Nephron progenitor cell (in vitro differentiated cells): ENCODE measurements at regions not wholly inside any gene's neighbourhood (a gene's known extent, or its start where the extent isn't known, plus 50 kb on each side); places are given as distances from the start of the nearest gene placed in this dataset.
"Not testable (repeated sequence)": the region's sequence is repeated elsewhere in the genome, so short reads cannot be mapped to it uniquely, and the experiment has no call there.

ENCODE experiments used
- DNase-seq: peaks from one replicate; pipeline ENCODE4 v3.0.0; 2021
- H3K27ac Mint-ChIP-seq: 2 replicates; pipeline ENCODE4 v1.8.0; 2021; ENCODE audit warnings: mild to moderate bottlenecking, moderate library complexity, mixed read lengths
- H3K27me3 Mint-ChIP-seq: 2 replicates; pipeline ENCODE4 v1.8.0; 2021; ENCODE audit warnings: mild to moderate bottlenecking, low read depth, mixed read lengths; ENCODE audit not compliant: poor library complexity
- H3K36me3 Mint-ChIP-seq: 2 replicates; pipeline ENCODE4 v1.8.0; 2021; ENCODE audit warnings: low read depth, mixed read lengths
- H3K4me1 Mint-ChIP-seq: 2 replicates; pipeline ENCODE4 v1.8.0; 2021; ENCODE audit warnings: mixed read lengths
- H3K4me3 Mint-ChIP-seq: 2 replicates; pipeline ENCODE4 v1.8.0; 2021; ENCODE audit warnings: mild to moderate bottlenecking, moderate library complexity, mixed read lengths
- H3K9me3 Mint-ChIP-seq: 2 replicates; pipeline ENCODE4 v1.8.0; 2021; ENCODE audit warnings: mild to moderate bottlenecking, moderate library complexity, mixed read lengths
- CTCF ChIP-seq: fragments of 200-600 bp; sonication (generic); IDR thresholded peaks from 2 replicates; pipeline ENCODE4 v1.5.0; 2021; ENCODE audit warnings: antibody characterized with exemption

GRCh38 chr20:12554426-12554825, 454.3 kb upstream of the SPTLC3 start:
- Mint-ChIP-seq H3K27me3 (no peaks in the 10 kb centered on the region), H3K36me3 (no peaks in the 10 kb centered on the region)

GRCh38 chr20:12555369-12555768, 453.4 kb upstream of the SPTLC3 start:
- no peaks in the 10 kb centered on the region for H3K9me3 Mint-ChIP-seq
- DNase-seq = no peak
- no peaks in the 10 kb centered on the region for H3K4me1 Mint-ChIP-seq
- no peak overlapping the region for H3K27ac Mint-ChIP-seq
- H3K4me3 Mint-ChIP-seq = no peak overlapping the region
- H3K36me3 Mint-ChIP-seq = no peaks in the 10 kb centered on the region
- H3K27me3 Mint-ChIP-seq = no peaks in the 10 kb centered on the region
- no peak for TF ChIP-seq CTCF

More at GRCh38 chr20:12554426-12554825, 454.3 kb upstream of the SPTLC3 start:
- no peak for DNase-seq
- Mint-ChIP-seq H3K4me1 (peaks cover 4% of the 10 kb centered on the region), H3K27ac (no peak overlapping the region), H3K4me3 (no peak overlapping the region), H3K9me3 (no peaks in the 10 kb centered on the region)
- TF ChIP-seq CTCF = no peak

- not testable (repeated sequence) for H3K4me1 Mint-ChIP-seq, H3K9me3 Mint-ChIP-seq, H3K27ac Mint-ChIP-seq, H3K27me3 Mint-ChIP-seq, DNase-seq, H3K4me3 Mint-ChIP-seq, H3K36me3 Mint-ChIP-seq
These were observed 452.9 kb upstream of the SPTLC3 start for GRCh38 chr20:12555849-12556248.

GRCh38 chr20:12557224-12557623, 451.5 kb upstream of the SPTLC3 start:
- Mint-ChIP-seq H3K9me3 (peaks cover 16% of the 10 kb centered on the region), H3K27me3 (no peaks in the 10 kb centered on the region)
- no peak for TF ChIP-seq CTCF

GRCh38 chr20:12564979-12565378, 443.8 kb upstream of the SPTLC3 start:
- peaks cover 19% of the 10 kb centered on the region for H3K9me3 Mint-ChIP-seq
- no peaks in the 10 kb centered on the region for H3K36me3 Mint-ChIP-seq
- no peak for DNase-seq
- no peak for TF ChIP-seq CTCF
- H3K27me3 Mint-ChIP-seq = no peaks in the 10 kb centered on the region
- H3K4me1 Mint-ChIP-seq = peaks cover 10% of the 10 kb centered on the region
- H3K27ac Mint-ChIP-seq = no peak overlapping the region
- H3K4me3 Mint-ChIP-seq = no peak overlapping the region

More at GRCh38 chr20:12557224-12557623, 451.5 kb upstream of the SPTLC3 start:
- Mint-ChIP-seq H3K27ac (no peak overlapping the region), H3K36me3 (no peaks in the 10 kb centered on the region), H3K4me3 (no peak overlapping the region), H3K4me1 (no peaks in the 10 kb centered on the region)
- DNase-seq = no peak

GRCh38 chr20:12566596-12566995, 442.2 kb upstream of the SPTLC3 start:
- Mint-ChIP-seq H3K4me3 (no peak overlapping the region), H3K27me3 (no peaks in the 10 kb centered on the region), H3K9me3 (peaks cover 9% of the 10 kb centered on the region), H3K4me1 (peaks cover 10% of the 10 kb centered on the region), H3K27ac (no peak overlapping the region), H3K36me3 (no peaks in the 10 kb centered on the region)
- no peak for TF ChIP-seq CTCF
- no peak for DNase-seq
